K562 (cell line): ENCODE measurements at regions not wholly inside any gene's neighbourhood (a gene's known extent, or its start where the extent isn't known, plus 50 kb on each side); places are given as distances from the start of the nearest gene placed in this dataset.

Experiments used
- ATAC-seq: fragments of 200-7000 bp; cut with Tn5 transposase; 3 replicates; pipeline ENCODE4 v1.9.1; 2020; ENCODE audit warnings: moderate library complexity
- BruUV-seq: library from RNA; stranded (reverse); fragments of 400-500 nt; replicated peaks from 2 replicates; lab custom pipeline; 2021; lab: Mats Ljungman, UMichigan
- CTCF ChIA-PET: fragments of 300-600 bp; formaldehyde crosslinking; extraction: SDS; loops from one replicate; lab custom pipeline; 2021; ENCODE audit warnings: low intra/inter-chr PET ratio; lab: Yijun Ruan, JAX
- POLR2A ChIA-PET: fragments of 300-600, 350-650 bp; sonication (Branson Sonifier 250); formaldehyde crosslinking; extraction: SDS; loops from one replicate; lab custom pipeline; 2021; ENCODE audit warnings: antibody characterized with exemption, inconsistent platforms; lab: Yijun Ruan, JAX
- DNase-seq, 4 experiments: peaks; one replicate each; pipeline versions ENCODE4 v3.0.0 to v3.0.0-alpha.2; 2011 to 2018; ENCODE audit warnings: low spot score in 3 of 4, mixed read lengths in 3 of 4; ENCODE audit errors: extremely low read depth in 1 of 4
- FAIRE-seq: peaks from 2 replicates; lab custom pipeline; 2011; peaks lifted over from hg19 to GRCh38; lab: Jason Lieb, UNC
- H2AFZ ChIP-seq: 2 replicates; pipeline ENCODE4 v1.6.0; 2011; ENCODE audit warnings: low read depth, low read length, control low read depth, inconsistent platforms
- H3K27ac ChIP-seq: fragments of 200-600 bp; 3 replicates; pipeline ENCODE4 v1.8.0; 2011; ENCODE audit warnings: low read depth, mild to moderate bottlenecking, control low read depth, inconsistent platforms, low read length, moderate library complexity, mixed read lengths; ENCODE audit errors: extremely low read depth
- H3K27me3 ChIP-seq, 2 experiments: fragments of 300-600 bp in 1 of 2; 2 replicates in 1 of 2; 3 replicates in 1 of 2; pipeline versions ENCODE4 v1.6.0 to v1.8.0; 2011; ENCODE audit warnings: inconsistent platforms in 2 of 2, low read length in 2 of 2, mild to moderate bottlenecking in 1 of 2, mixed read lengths in 1 of 2, moderate library complexity in 1 of 2; ENCODE audit not compliant: control insufficient read depth in 2 of 2, insufficient read depth in 2 of 2
- H3K36me3 ChIP-seq: fragments of 300-600 bp; 3 replicates; pipeline ENCODE4 v1.8.0; 2011; ENCODE audit warnings: mild to moderate bottlenecking, low read length, inconsistent platforms; ENCODE audit not compliant: control insufficient read depth, insufficient read depth
- H3K4me1 ChIP-seq, 2 experiments: fragments of 200-600 bp in 1 of 2; replicated peaks in 1 of 2; 2 replicates in 1 of 2; 3 replicates in 1 of 2; pipeline versions ENCODE4 v1.5.1 to v1.8.0; 2011; ENCODE audit warnings: inconsistent platforms in 2 of 2, low read length in 2 of 2, mild to moderate bottlenecking in 1 of 2, mixed read lengths in 1 of 2, moderate library complexity in 1 of 2; ENCODE audit not compliant: control insufficient read depth in 2 of 2, insufficient read depth in 2 of 2
- H3K4me2 ChIP-seq: 2 replicates; pipeline ENCODE4 v1.6.1; 2011; ENCODE audit warnings: low read length, control low read depth, inconsistent platforms, mixed read lengths; ENCODE audit not compliant: insufficient read depth
- H3K4me3 ChIP-seq: fragments of 200-600 bp; sonication (generic), shearing (Covaris generic); 2 replicates; pipeline ENCODE4 v1.5.1; 2016; ENCODE audit warnings: control low read depth, inconsistent platforms
- H3K79me2 ChIP-seq: fragments of 200-600 bp; 3 replicates; pipeline ENCODE4 v1.8.0; 2011; ENCODE audit warnings: low read length, inconsistent platforms; ENCODE audit not compliant: control insufficient read depth, insufficient read depth
- H3K9ac ChIP-seq, 2 experiments: 2 replicates each; pipeline versions ENCODE4 v1.6.0 to v1.6.1; 2011; ENCODE audit warnings: low read depth in 2 of 2, low read length in 2 of 2, control low read depth in 1 of 2, inconsistent platforms in 1 of 2, mild to moderate bottlenecking in 1 of 2, mixed read lengths in 1 of 2; ENCODE audit not compliant: insufficient read depth in 1 of 2
- H3K9me1 ChIP-seq: one replicate; pipeline ENCODE4 v1.6.0; 2011; ENCODE audit warnings: inconsistent platforms, mild to moderate bottlenecking, low read length, moderate library complexity; ENCODE audit not compliant: control insufficient read depth, insufficient read depth
- H3K9me3 ChIP-seq: replicated peaks from 2 replicates; pipeline ENCODE4 v1.5.1; 2011; ENCODE audit warnings: low read depth, low read length, inconsistent platforms; ENCODE audit not compliant: control insufficient read depth, insufficient read depth
- H4K20me1 ChIP-seq: replicated peaks from 2 replicates; pipeline ENCODE4 v1.6.1; 2011; ENCODE audit warnings: low read length, inconsistent platforms, mixed read lengths; ENCODE audit not compliant: control insufficient read depth, insufficient read depth
- COPS2 ChIP-seq: fragments of 450-650 bp; conservative IDR thresholded peaks from 2 replicates; pipeline ENCODE4 v1.6.1; 2016; ENCODE audit warnings: mild to moderate bottlenecking, moderate library complexity
- DACH1 ChIP-seq: fragments of 450-650 bp; IDR thresholded peaks from 2 replicates; pipeline ENCODE4 v1.6.1; 2018; ENCODE audit not compliant: partially characterized antibody
- ELF4 ChIP-seq: fragments of 450-650 bp; formaldehyde crosslinking; IDR thresholded peaks from 2 replicates; pipeline ENCODE4 v1.4.0; 2022; ENCODE audit warnings: missing genetic modification characterization
- ETV5 ChIP-seq: sonication (generic); formaldehyde crosslinking; IDR thresholded peaks from 2 replicates; pipeline ENCODE4 v1.4.0; 2020; ENCODE audit warnings: low read depth, mild to moderate bottlenecking, missing genetic modification reagents
- HLTF ChIP-seq: fragments of 450-650 bp; IDR thresholded peaks from 2 replicates; pipeline ENCODE4 v1.6.1; 2016
- HNRNPUL1 ChIP-seq: fragments of 200-400 bp; formaldehyde crosslinking; IDR thresholded peaks from 2 replicates; pipeline ENCODE4 v1.6.1; 2017; ENCODE audit warnings: low read length
- IFI16 ChIP-seq: fragments of 250-450 bp; sonication (Bioruptor Pico); IDR thresholded peaks from 2 replicates; pipeline ENCODE4 v2.1.2; 2022; ENCODE audit warnings: mild to moderate bottlenecking, inconsistent platforms
- MCM5 ChIP-seq: fragments of 450-650 bp; IDR thresholded peaks from 2 replicates; pipeline ENCODE4 v1.6.1; 2016; ENCODE audit warnings: low read depth
- POLR2A ChIP-seq: fragments of 450-650 bp; conservative IDR thresholded peaks from 2 replicates; pipeline ENCODE4 v1.6.1; 2016
- POLR3G ChIP-seq: IDR thresholded peaks from 2 replicates; pipeline ENCODE4 v1.6.1; 2011; ENCODE audit not compliant: insufficient read length, insufficient replicate concordance; ENCODE audit errors: extremely low read depth
- PPARD ChIP-seq: fragments of 250-450 bp; sonication (Bioruptor Pico); IDR thresholded peaks from 2 replicates; pipeline ENCODE4 v1.8.0; 2022; ENCODE audit warnings: inconsistent platforms, mild to moderate bottlenecking, moderate library complexity
- SIRT6 ChIP-seq: IDR thresholded peaks from one replicate; pipeline ENCODE4 v1.6.1; 2012; ENCODE audit warnings: low read depth, mild to moderate bottlenecking, control low read depth, inconsistent platforms, low read length, moderate library complexity
- THAP7 ChIP-seq: fragments of 250-450 bp; sonication (Bioruptor Pico); IDR thresholded peaks from 2 replicates; pipeline ENCODE4 v1.5.0; 2021
- ZNF184 ChIP-seq: sonication (generic); formaldehyde crosslinking; IDR thresholded peaks from 2 replicates; pipeline ENCODE4 v1.5.0; 2020; ENCODE audit warnings: missing genetic modification reagents
- ZNF274 ChIP-seq: IDR thresholded peaks from 2 replicates; pipeline ENCODE4 v1.6.1; 2011; ENCODE audit warnings: low read depth, mild to moderate bottlenecking, low read length, moderate library complexity, borderline replicate concordance
- ZNF277 ChIP-seq: fragments of 250-450 bp; sonication (Bioruptor Pico); IDR thresholded peaks from 2 replicates; pipeline ENCODE4 v1.8.0; 2022; ENCODE audit warnings: inconsistent platforms, mild to moderate bottlenecking, moderate library complexity, borderline replicate concordance
- ZNF398 ChIP-seq: fragments of 250-450 bp; sonication (Bioruptor Pico); IDR thresholded peaks from 2 replicates; pipeline ENCODE4 v1.8.0; 2021; ENCODE audit warnings: moderate library complexity, mild to moderate bottlenecking, inconsistent platforms
- ZNF589 ChIP-seq: fragments of 200-800 bp; sonication (Bioruptor generic); IDR thresholded peaks from 2 replicates; pipeline ENCODE4 v1.6.1; 2016; ENCODE audit warnings: low read depth, missing genetic modification characterization, missing compliant biosample characterization
- ZNF699 ChIP-seq: fragments of 250-450 bp; sonication (Bioruptor Pico); IDR thresholded peaks from 2 replicates; pipeline ENCODE4 v1.8.0; 2021; ENCODE audit warnings: mild to moderate bottlenecking, moderate library complexity; ENCODE audit not compliant: insufficient replicate concordance
- ZNF766 ChIP-seq: fragments of 200-800 bp; sonication (Bioruptor generic); conservative IDR thresholded peaks from 2 replicates; pipeline ENCODE4 v1.6.1; 2016; ENCODE audit warnings: missing genetic modification characterization, missing compliant biosample characterization
- WGBS: fragments of 100-300 bp; shearing (Covaris generic); methylation state at CpG from one replicate; pipeline ENCODE4 v1.1.6; 2016; ENCODE audit warnings: low coverage, mixed read lengths; ENCODE audit not compliant: insufficient coverage; ENCODE audit errors: missing lambda C conversion rate; 5-methylcytosine and 5-hydroxymethylcytosine counted together
- in situ Hi-C: fragments of 300-500 bp; cut with MboI; formaldehyde crosslinking; loops from 4 replicates; pipeline ENCODE4 v1.15.0; 2018; ENCODE audit warnings: inconsistent platforms, mixed read lengths
- intact Hi-C: fragments of 100-400 bp; cut with micrococcal nuclease; formaldehyde crosslinking; loops from 2 replicates; pipeline ENCODE4 v1.14.2; 2022

- no peak for TF ChIP-seq IFI16 (CRISPR knock-in tag)
- no peak for TF ChIP-seq ZNF277
- no peak for TF ChIP-seq ZNF589 (CRISPR knock-in tag)
- no peak for TF ChIP-seq MCM5
- no peak for TF ChIP-seq ZNF274
- no peak for TF ChIP-seq ZNF184
- no peak for TF ChIP-seq ZNF699 (CRISPR knock-in tag)
- TF ChIP-seq THAP7: no peak
Measured at GRCh38 chr7:54897891-54898290, 120.9 kb upstream of the EGFR start (continued).

- in situ Hi-C loops: no loop called here
- DNase-seq: no peak
- CTCF ChIA-PET: no interaction called here
- TF ChIP-seq ELF4 (CRISPR knock-in tag): no peak
- TF ChIP-seq ETV5: no peak
- TF ChIP-seq POLR3G: no peak
- no peak for TF ChIP-seq HNRNPUL1
- no peak for TF ChIP-seq DACH1
- no peak for TF ChIP-seq ZNF398 (CRISPR knock-in tag)
- TF ChIP-seq PPARD (CRISPR knock-in tag): no peak
- no peak for TF ChIP-seq POLR2A
- TF ChIP-seq COPS2: no peak
- TF ChIP-seq HLTF: no peak
- no peak for TF ChIP-seq SIRT6
- no peak for TF ChIP-seq ZNF766 (CRISPR knock-in tag)
Measured at GRCh38 chr7:54898659-54899340, 120.0 kb upstream of the EGFR start.

More at GRCh38 chr7:54898659-54899340, 120.0 kb upstream of the EGFR start:
- ATAC-seq: no peak
- Histone ChIP-seq H3K9ac (no peak overlapping the region), H3K4me3 (no peak overlapping the region), H3K79me2 (no peaks in the 10 kb centered on the region), H3K36me3 (no peaks in the 10 kb centered on the region), H3K27me3 (no peaks in the 10 kb centered on the region; a peak in 1 of 5 replicates), H2AFZ (no peak overlapping the region), H3K27ac (no peak overlapping the region), H3K4me1 (no peaks in the 10 kb centered on the region), H3K4me2 (no peak overlapping the region), H3K9me1 (no peaks in the 10 kb centered on the region), H4K20me1 (no peaks in the 10 kb centered on the region), H3K9me3 (no peaks in the 10 kb centered on the region)
- BruUV-seq: no TSS peak
- POLR2A ChIA-PET: no interaction called here
- WGBS: 0% methylated on average over 9 of the region's 9 CpGs
- intact Hi-C loops: no loop called here
- FAIRE-seq: no peak
